CD4-positive, CD25-positive, alpha-beta regulatory T cell (primary cell): ENCODE measurements at regions not wholly inside any gene's neighbourhood (a gene's known extent, or its start where the extent isn't known, plus 50 kb on each side); places are given as distances from the start of the nearest gene placed in this dataset.

Experiments
- ATAC-seq, 2 donors: fragments of 150-1000 bp; cut with Tn5 transposase; one replicate each; pipeline ENCODE4 v1.10.0; 2021; ENCODE audit warnings: low read depth in 2 of 2, moderate number of reproducible peaks in 2 of 2, moderate library complexity in 1 of 2
- DNase-seq, 3 donors: peaks; one replicate each; pipeline versions ENCODE4 v3.0.0 to v3.0.0-alpha.2; 2012 to 2022; ENCODE audit warnings: mixed read lengths in 1 of 3
- H3K27ac ChIP-seq: one replicate; pipeline ENCODE4 v1.7.0; 2013; ENCODE audit warnings: mild to moderate bottlenecking, low read length; ENCODE audit not compliant: insufficient read depth, poor library complexity, severe bottlenecking
- H3K27me3 ChIP-seq: one replicate; pipeline ENCODE4 v1.7.0; 2013; ENCODE audit warnings: low read length; ENCODE audit not compliant: control insufficient read depth, insufficient read depth
- H3K36me3 ChIP-seq: one replicate; pipeline ENCODE4 v1.7.0; 2013; ENCODE audit warnings: mild to moderate bottlenecking, low read length, moderate library complexity; ENCODE audit not compliant: control insufficient read depth, insufficient read depth
- H3K4me1 ChIP-seq: 2 replicates; pipeline ENCODE4 v1.7.0; 2013; ENCODE audit warnings: mild to moderate bottlenecking, low read length; ENCODE audit not compliant: insufficient read depth, control insufficient read depth, poor library complexity, severe bottlenecking
- H3K4me3 ChIP-seq: one replicate; pipeline ENCODE4 v1.7.0; 2013; ENCODE audit warnings: low read depth, mild to moderate bottlenecking, low read length, moderate library complexity
- H3K9me3 ChIP-seq, 2 experiments: 1 replicate in 1 of 2; 2 replicates in 1 of 2; pipeline ENCODE4 v1.7.0; 2013; ENCODE audit warnings: low read length in 2 of 2, mild to moderate bottlenecking in 1 of 2, moderate library complexity in 1 of 2; ENCODE audit not compliant: control insufficient read depth in 2 of 2
- H3K27ac Mint-ChIP-seq, 3 donors: one replicate each; pipeline ENCODE4 v1.8.0; 2020 to 2022; ENCODE audit warnings: mild to moderate bottlenecking in 3 of 3, mixed read lengths in 3 of 3, moderate library complexity in 2 of 3
- H3K27me3 Mint-ChIP-seq: one replicate; pipeline ENCODE4 v1.8.0; 2022; ENCODE audit warnings: mild to moderate bottlenecking, mixed read lengths
- H3K36me3 Mint-ChIP-seq: one replicate; pipeline ENCODE4 v1.8.0; 2020; ENCODE audit warnings: mixed read lengths
- H3K4me1 Mint-ChIP-seq, 4 donors: one replicate each; pipeline ENCODE4 v1.8.0; 2020 to 2022; ENCODE audit warnings: mixed read lengths in 4 of 4, mild to moderate bottlenecking in 1 of 4
- H3K4me3 Mint-ChIP-seq, 4 donors: one replicate each; pipeline ENCODE4 v1.8.0; 2020 to 2022; ENCODE audit warnings: mild to moderate bottlenecking in 4 of 4, mixed read lengths in 4 of 4, moderate library complexity in 3 of 4
- H3K9me3 Mint-ChIP-seq, 7 donors: one replicate each; pipeline ENCODE4 v1.8.0; 2020 to 2022; ENCODE audit warnings: mixed read lengths in 7 of 7, mild to moderate bottlenecking in 3 of 7, moderate library complexity in 2 of 7

- no peaks in the 10 kb centered on the region for H3K4me1 Mint-ChIP-seq
- H3K27me3 Mint-ChIP-seq, result no peaks in the 10 kb centered on the region
Measured at GRCh38 chr6:103027271-103027931, 1633.9 kb downstream of the GRIK2 start.

GRCh38 chr6:103018426-103018825 is 1624.9 kb downstream of the GRIK2 start:
- Mint-ChIP-seq H3K4me3 (no peak overlapping the region), H3K4me1 (no peaks in the 10 kb centered on the region), H3K36me3 (no peaks in the 10 kb centered on the region), H3K27me3 (no peaks in the 10 kb centered on the region), H3K27ac (no peak overlapping the region), H3K9me3 (peaks cover 0 to 21% (median 8%) of the 10 kb centered on the region in 7 donors)
- H3K4me3 ChIP-seq, result no peak overlapping the region
- H3K4me1 ChIP-seq, result no peaks in the 10 kb centered on the region
- H3K27ac ChIP-seq, result no peak overlapping the region
- no peaks in the 10 kb centered on the region for H3K36me3 ChIP-seq
- DNase-seq (no peak), ATAC-seq (no peak)
- H3K27me3 ChIP-seq, result no peaks in the 10 kb centered on the region
- H3K9me3 ChIP-seq, result no peaks in the 10 kb centered on the region

More at GRCh38 chr6:103027271-103027931, 1633.9 kb downstream of the GRIK2 start:
- Histone ChIP-seq H3K4me1 (no peaks in the 10 kb centered on the region), H3K27ac (no peak overlapping the region), H3K36me3 (no peaks in the 10 kb centered on the region), H3K27me3 (no peaks in the 10 kb centered on the region), H3K9me3 (no peaks in the 10 kb centered on the region), H3K4me3 (no peak overlapping the region)
- Mint-ChIP-seq H3K27ac (no peak overlapping the region), H3K36me3 (no peaks in the 10 kb centered on the region), H3K4me3 (no peak overlapping the region), H3K9me3 (peaks cover 0 to 9% (median 4%) of the 10 kb centered on the region in 7 donors)
- ATAC-seq (no peak), DNase-seq (no peak)

DNA sequence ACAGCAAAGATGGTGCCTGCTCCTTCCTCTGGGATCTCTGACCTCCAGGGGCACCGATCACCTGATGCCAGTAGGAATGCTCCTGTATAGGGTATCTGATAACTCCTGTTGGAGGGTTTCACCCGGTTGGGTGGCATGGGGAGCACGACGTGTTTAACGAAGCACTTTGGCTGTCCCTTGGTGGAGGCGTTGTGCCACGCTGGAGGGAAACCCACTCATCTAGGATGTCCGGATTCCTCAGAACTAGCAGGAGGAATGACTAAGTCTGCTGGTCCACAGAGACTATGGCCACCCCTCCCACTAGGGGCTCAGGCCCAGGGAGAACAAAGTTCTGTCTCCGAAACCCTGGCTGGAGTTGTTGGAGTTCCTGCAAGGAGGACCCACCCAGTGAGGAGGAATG is 1624.4 kb downstream of the GRIK2 start:
- no peaks in the 10 kb centered on the region for H3K36me3 Mint-ChIP-seq
- Histone ChIP-seq H3K27me3 (no peaks in the 10 kb centered on the region), H3K27ac (no peak overlapping the region), H3K4me1 (no peaks in the 10 kb centered on the region), H3K36me3 (no peaks in the 10 kb centered on the region), H3K4me3 (no peak overlapping the region), H3K9me3 (no peaks in the 10 kb centered on the region)
- H3K27ac Mint-ChIP-seq, result no peak overlapping the region
- no peaks in the 10 kb centered on the region for H3K27me3 Mint-ChIP-seq
- no peak overlapping the region for H3K4me3 Mint-ChIP-seq
- ATAC-seq (no peak), DNase-seq (no peak)
- H3K4me1 Mint-ChIP-seq, result no peaks in the 10 kb centered on the region
- H3K9me3 Mint-ChIP-seq, result peaks cover 0 to 21% (median 8%) of the 10 kb centered on the region in 7 donors

- no peak overlapping the region for H3K4me3 ChIP-seq
- Mint-ChIP-seq H3K36me3 (no peaks in the 10 kb centered on the region), H3K27me3 (no peaks in the 10 kb centered on the region), H3K9me3 (peaks cover 2 to 22% (median 13%) of the 10 kb centered on the region in 7 donors), H3K4me3 (no peak overlapping the region), H3K4me1 (no peaks in the 10 kb centered on the region), H3K27ac (no peak overlapping the region)
- no peaks in the 10 kb centered on the region for H3K36me3 ChIP-seq
- no peaks in the 10 kb centered on the region for H3K27me3 ChIP-seq
- ATAC-seq (no peak), DNase-seq (no peak)
- no peak overlapping the region for H3K27ac ChIP-seq
- H3K9me3 ChIP-seq, result no peaks in the 10 kb centered on the region
- H3K4me1 ChIP-seq, result no peaks in the 10 kb centered on the region
Measured at GRCh38 chr6:103011605-103012004, 1618.1 kb downstream of the GRIK2 start.

- Histone ChIP-seq H3K36me3 (no peaks in the 10 kb centered on the region), H3K27ac (no peak overlapping the region), H3K27me3 (no peaks in the 10 kb centered on the region), H3K4me3 (no peak overlapping the region), H3K9me3 (no peaks in the 10 kb centered on the region), H3K4me1 (no peaks in the 10 kb centered on the region)
- Mint-ChIP-seq H3K4me3 (no peak overlapping the region), H3K27ac (no peak overlapping the region), H3K27me3 (no peaks in the 10 kb centered on the region), H3K9me3 (peaks cover 0 to 27% (median 13%) of the 10 kb centered on the region in 7 donors), H3K4me1 (peaks cover 0 to 4% (median 0%) of the 10 kb centered on the region in 4 donors), H3K36me3 (no peaks in the 10 kb centered on the region)
- ATAC-seq (no peak), DNase-seq (no peak)
Measured at GRCh38 chr6:103002282-103002681, 1608.8 kb downstream of the GRIK2 start.

GRCh38 chr6:103001724-103002123 is 1608.2 kb downstream of the GRIK2 start:
- ATAC-seq (no peak), DNase-seq (no peak)
- no peak overlapping the region for H3K27ac Mint-ChIP-seq
- Histone ChIP-seq H3K9me3 (no peaks in the 10 kb centered on the region), H3K27ac (no peak overlapping the region), H3K36me3 (no peaks in the 10 kb centered on the region), H3K4me3 (no peak overlapping the region), H3K27me3 (no peaks in the 10 kb centered on the region), H3K4me1 (no peaks in the 10 kb centered on the region)
- H3K4me3 Mint-ChIP-seq, result no peak overlapping the region
- no peaks in the 10 kb centered on the region for H3K27me3 Mint-ChIP-seq
- H3K4me1 Mint-ChIP-seq, result peaks cover 0 to 4% (median 0%) of the 10 kb centered on the region in 4 donors
- H3K36me3 Mint-ChIP-seq, result no peaks in the 10 kb centered on the region
- H3K9me3 Mint-ChIP-seq, result peaks cover 0 to 21% (median 11%) of the 10 kb centered on the region in 7 donors

GRCh38 chr6:103000688-103001087 is 1607.2 kb downstream of the GRIK2 start:
- Mint-ChIP-seq H3K36me3 (no peaks in the 10 kb centered on the region), H3K27me3 (no peaks in the 10 kb centered on the region), H3K9me3 (peaks cover 0 to 18% (median 10%) of the 10 kb centered on the region in 7 donors), H3K4me3 (no peak overlapping the region), H3K4me1 (peaks cover 0 to 4% (median 0%) of the 10 kb centered on the region in 4 donors), H3K27ac (no peak overlapping the region)
- no peak overlapping the region for H3K27ac ChIP-seq
- ATAC-seq (no peak), DNase-seq (no peak)
- H3K4me1 ChIP-seq, result no peaks in the 10 kb centered on the region
- H3K36me3 ChIP-seq, result no peaks in the 10 kb centered on the region
- H3K27me3 ChIP-seq, result no peaks in the 10 kb centered on the region
- H3K9me3 ChIP-seq, result no peaks in the 10 kb centered on the region
- H3K4me3 ChIP-seq, result no peak overlapping the region

DNA sequence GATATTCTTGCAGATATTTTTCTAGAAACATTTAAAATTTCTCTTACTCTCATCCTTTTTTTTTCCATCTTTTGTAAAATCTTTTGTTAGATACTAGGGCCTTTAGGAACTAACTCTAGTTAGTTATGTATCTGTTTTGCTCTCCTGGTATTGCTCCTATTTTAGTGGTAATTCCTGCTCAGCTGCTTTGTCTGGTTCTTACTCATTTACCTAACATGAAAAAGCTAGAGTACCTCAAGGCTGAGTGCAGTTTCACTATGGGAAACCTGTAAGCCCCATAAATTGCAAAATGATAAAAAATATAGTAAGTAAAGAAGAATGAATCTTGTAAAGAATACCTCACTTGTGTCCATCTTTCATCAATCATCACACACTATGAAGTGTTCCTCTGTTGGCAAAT is 1602.0 kb downstream of the GRIK2 start:
- Mint-ChIP-seq H3K27ac (no peak overlapping the region), H3K36me3 (no peaks in the 10 kb centered on the region), H3K4me1 (no peaks in the 10 kb centered on the region)

More for the DNA sequence above, 1602.0 kb downstream of the GRIK2 start:
- Histone ChIP-seq H3K4me3 (no peak overlapping the region), H3K9me3 (no peaks in the 10 kb centered on the region), H3K36me3 (no peaks in the 10 kb centered on the region), H3K27ac (no peak overlapping the region), H3K4me1 (no peaks in the 10 kb centered on the region), H3K27me3 (no peaks in the 10 kb centered on the region)
- H3K4me3 Mint-ChIP-seq, result no peak overlapping the region
- no peak for DNase-seq
- H3K27me3 Mint-ChIP-seq, result no peaks in the 10 kb centered on the region
- H3K9me3 Mint-ChIP-seq, result peaks cover 2 to 9% (median 6%) of the 10 kb centered on the region in 7 donors
- ATAC-seq, result no peak
